AG08396 (cell line): ENCODE measurements at regions not wholly inside any gene's neighbourhood (a gene's known extent, or its start where the extent isn't known, plus 50 kb on each side); places are given as distances from the start of the nearest gene placed in this dataset.

Source experiments
- DNase-seq: peaks from one replicate; pipeline ENCODE4 v3.0.0; 2012; ENCODE audit warnings: low spot score, mixed read lengths

DNA sequence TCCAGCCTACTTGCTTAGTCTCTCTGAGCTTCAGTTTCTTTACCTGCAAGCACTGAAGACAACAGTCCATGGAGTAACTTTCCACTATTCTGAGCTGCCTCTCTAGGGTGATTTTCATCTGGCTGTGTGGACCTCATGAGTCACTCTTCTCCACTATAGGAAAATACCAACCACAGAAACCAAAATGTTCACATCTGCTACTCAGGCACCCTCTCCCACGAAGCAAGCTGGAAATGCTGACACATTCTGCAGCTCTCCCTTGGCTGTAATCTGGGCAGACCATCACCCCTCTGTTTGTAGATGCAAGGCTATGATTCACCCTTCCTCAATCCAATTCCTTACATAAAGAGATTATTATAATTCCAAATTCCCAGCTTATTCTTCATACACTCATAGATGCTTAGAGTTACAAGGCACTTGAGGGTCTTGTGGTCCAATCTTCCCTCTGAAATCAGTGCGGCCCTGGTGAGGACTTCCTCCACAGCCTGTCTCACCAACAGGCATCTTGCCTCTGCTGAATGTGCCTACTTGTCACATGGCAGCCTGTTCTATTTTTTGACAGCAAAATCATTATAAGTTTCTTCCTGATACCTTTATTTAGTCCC is 97.0 kb upstream of the LNX1 start:
- peak; percentile 91 for DNase-seq

DNA sequence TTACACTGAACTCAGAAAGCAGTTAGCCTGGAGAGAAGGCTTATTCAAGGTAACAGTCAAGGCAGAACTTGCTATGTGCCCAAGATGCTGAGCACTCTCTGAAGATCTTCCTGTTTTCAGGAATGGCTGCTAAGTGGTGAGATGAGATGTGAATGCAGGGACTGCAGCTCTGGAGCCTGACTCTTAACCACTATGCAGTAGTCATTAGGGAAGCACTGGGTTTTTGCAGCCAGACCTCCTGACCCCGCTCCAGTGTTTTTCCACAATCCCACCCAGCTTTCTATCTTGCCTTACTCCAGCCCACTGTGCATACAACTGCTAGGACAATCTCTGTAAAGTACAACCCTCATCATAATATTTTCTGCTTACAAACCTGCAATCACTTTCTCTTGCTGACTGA is 95.2 kb upstream of the LNX1 start:
- no peak for DNase-seq

- no peak for DNase-seq
Observed at GRCh38 chr4:53684136-53685130, 93.1 kb upstream of the LNX1 start.

- no peak for DNase-seq
Observed at GRCh38 chr4:53682908-53683307, 91.6 kb upstream of the LNX1 start.

DNA sequence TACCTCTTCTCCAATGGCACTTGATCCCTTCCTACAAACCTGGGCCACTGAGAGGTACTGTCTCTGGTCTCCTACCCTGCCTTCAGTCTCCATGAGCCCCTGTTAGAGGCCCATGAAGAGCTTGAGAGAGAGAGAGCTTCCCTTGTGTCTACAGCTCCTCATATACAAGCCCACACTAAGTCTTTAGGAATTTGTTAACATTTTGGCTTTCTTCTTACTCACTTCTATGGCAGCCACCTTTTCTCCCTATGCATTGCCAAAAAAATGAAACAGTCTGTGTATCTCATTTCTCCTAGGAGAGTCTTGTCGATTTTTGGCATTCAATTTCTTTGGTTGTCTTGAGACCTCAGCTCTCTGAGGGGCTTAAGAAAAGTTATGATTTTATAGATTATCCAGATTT is 90.9 kb upstream of the LNX1 start:
- peak; percentile 40 for DNase-seq

GRCh38 chr4:53680598-53680997 is 89.3 kb upstream of the LNX1 start:
- no peak for DNase-seq

DNA sequence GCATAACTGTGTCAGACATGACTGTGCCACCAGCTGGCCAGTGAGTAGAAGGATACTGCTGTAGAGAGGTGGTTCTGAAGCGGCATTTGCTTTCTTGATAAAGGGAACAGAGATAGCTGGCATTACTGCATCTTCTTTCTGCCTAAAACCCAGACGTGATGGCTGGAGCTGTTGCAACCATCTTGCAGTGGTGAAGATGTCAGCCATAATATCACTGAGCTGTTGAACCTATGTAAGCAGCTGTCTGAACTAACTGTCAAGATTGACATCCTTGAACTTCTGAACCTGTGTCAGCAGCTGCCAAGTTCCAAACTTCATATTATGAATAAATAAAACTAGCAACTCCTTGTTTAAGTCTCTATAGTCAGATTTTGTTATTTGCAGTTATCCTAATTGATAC is 88.9 kb upstream of the LNX1 start:
- no peak for DNase-seq

GRCh38 chr4:53676402-53676871 is 85.2 kb upstream of the LNX1 start:
- no peak for DNase-seq

DNA sequence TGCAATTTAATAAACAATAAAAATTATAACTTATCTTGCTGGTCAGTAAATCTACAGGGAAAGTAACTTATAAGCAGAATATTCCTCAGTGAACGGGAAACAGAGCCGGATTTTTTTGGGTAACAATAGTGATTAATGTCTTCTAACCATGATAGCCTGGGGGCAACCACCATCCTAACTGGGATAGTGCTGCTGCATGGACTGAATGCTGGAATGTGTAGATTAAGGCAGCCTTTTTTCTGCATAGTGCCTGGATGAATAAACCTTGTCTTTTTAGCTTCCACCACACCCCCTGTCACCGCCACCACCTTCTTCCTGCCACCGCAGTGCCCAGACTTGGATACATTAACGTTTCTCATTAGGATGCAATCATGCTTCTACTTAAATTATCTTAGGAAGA is 83.6 kb upstream of the LNX1 start:
- DNase-seq: no peak

GRCh38 chr4:53672873-53673272 is 81.6 kb upstream of the LNX1 start:
- DNase-seq: no peak

GRCh38 chr4:53671757-53672156 is 80.5 kb upstream of the LNX1 start:
- DNase-seq: no peak

DNA sequence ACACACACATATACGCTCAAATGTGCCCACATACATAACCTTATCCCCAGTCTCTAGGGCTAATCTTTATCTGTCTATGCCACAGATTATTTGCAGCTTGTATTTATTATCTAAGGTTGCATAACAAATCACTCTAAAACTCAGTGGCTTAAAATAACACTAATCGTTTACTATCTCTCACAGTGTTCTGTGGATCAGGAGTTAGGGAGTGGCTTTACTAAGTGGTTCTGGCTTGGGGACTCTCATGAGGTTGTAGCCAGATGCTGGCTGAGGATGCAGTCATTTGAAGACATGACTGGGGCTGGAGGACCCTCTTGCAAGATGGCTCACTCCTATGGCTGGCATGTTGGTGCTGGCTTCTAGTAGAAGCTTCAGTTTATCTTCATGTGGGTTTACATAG is 68.5 kb upstream of the LNX1 start:
- DNase-seq: no peak

DNA sequence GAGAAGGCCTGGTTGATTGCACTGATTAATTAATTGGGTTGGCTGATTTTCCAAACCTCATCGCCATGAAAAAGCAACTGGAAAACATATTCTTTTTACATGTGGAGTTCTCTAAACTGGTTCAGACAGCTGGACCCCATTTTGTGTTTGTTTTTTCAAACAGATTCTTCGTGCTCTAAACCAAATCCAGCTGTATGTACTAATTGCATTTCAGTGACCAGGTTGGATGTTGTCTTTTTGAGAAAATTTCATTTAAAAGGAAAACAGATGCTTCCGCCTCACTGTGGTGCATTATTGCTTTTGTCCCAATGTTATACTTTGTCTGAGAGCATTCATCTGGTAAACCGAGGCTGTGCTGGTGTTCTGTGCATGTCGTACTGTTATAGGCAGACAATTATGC is 67.8 kb upstream of the LNX1 start:
- no peak for DNase-seq

DNA sequence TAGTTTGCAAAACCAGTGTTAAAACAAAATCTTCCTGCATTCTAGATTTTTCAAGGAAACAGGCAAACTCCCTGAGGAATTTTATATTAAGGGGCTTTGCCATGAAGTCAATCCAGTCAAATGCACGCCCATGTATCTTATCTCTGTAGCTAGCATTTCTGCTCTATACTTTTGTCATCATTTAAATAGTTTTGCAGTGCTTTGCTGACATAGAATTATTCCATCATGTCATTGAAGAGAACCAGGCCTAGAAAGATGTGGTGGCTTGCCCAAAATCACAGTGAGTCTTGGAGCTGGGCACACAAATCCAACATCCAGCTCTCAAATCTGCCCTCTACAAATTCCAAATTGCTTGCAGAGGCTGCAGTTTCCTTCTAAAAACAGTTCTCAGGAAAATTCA is 66.7 kb upstream of the LNX1 start:
- DNase-seq: no peak

GRCh38 chr4:53656421-53656981 is 65.2 kb upstream of the LNX1 start:
- peak; percentile 58 for DNase-seq

DNA sequence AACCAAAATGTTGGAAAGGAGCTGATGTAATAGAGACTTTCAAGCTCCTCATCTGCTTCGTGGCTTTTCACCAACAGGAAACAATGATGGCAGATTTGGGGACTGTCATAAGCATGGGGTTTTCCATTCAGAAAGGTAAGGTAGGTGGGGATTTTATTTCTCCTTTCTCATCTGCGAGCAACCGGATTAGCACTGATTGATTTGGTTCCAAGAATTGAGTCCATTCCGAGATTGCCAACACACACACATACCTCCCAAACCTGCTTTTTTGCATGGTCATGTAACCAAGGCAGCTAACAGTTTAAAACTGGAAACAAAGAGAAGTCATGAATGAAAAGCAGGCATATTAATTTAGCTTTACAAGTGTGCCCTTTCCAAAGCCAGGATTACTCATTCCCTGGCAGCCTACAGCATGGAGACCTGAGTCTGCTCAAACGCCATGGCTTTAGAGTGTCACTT is 63.0 kb upstream of the LNX1 start:
- DNase-seq: peak; percentile 31

DNA sequence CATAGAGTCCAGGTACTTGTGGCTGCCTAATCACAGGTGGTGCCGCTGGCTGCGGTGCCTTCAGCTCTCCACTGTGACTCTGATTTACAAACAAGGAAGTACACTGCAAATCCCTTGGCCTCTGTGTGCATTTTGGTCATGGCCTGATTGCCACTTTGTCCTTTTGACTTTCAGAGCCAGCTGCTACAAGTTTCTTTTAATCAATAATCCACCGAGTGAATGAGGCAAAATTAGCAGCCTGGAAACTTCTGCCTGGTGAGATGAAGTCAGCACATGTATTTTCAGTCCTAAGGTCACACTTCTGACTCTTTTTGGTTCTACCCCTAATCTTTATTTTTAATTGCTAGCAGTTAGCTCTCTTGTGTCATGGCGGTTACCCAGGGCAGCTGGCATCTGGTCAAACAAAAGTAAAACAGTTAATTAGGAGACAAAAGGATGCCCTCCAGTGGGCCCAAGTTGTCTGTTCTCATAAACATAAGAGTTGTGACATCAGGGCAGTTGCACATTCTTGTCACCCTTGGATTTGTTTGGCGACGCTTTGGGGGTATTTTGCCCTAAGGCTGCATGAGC is 62.3 kb upstream of the LNX1 start:
- no peak for DNase-seq

GRCh38 chr4:53651156-53651735 is 60.0 kb upstream of the LNX1 start:
- peak; percentile 47 for DNase-seq

DNA sequence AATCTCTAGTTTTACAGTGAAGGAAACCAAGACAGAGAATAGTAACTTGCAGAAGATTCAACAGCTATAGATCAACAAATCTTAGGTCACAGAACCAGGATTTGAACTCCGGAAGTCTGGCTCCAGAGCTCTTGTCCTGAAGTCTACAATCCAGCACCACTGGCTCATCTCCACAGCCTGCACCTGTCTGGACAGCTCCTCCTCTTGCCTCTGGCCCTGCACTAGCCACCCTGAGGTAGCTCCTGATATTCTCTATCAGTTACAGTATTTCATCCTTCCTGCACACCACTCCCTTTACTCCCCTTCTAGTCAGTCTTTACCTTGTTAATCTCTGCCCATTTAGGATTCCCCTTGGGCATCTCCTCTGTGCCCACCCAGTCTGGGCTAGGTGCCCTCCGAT is 58.1 kb upstream of the LNX1 start:
- DNase-seq: no peak

DNA sequence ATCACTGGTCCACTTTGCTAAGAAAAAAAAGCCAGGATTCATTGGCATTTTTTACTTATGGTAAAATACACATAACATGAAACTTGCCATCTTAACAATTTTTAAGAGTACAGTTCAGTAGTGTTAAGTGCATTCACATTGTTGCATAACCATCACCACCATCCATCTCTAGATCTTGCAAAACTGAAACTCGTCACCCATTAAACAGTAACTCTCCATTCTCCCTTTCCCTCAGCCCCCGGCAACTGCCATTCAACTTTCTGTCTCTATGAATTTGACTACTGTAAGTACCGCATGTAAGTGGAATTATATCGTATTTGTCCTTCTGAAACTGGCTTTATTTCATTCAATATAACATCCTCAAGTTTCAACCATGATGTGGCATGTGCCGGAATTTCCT is 56.3 kb upstream of the LNX1 start:
- DNase-seq: no peak

DNA sequence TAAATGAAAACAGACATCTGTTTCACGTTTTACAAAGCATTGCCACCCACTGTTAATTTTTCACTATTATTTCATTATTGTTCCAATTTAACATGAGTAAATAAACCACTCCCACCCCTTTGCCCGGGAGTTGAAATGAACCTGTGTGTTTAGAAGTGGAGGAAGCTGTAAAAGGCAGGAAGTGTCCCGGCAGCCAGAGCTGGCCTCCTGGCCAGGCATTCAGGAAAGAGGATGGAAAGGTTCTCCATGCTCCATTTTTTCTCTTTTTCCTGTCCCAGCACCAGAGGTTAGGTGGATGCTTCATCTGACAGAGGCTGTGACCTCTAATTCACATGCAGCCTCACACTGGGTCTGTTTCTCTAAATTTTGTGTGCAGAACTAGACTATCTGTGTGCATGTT is 55.5 kb upstream of the LNX1 start:
- DNase-seq: no peak

DNA sequence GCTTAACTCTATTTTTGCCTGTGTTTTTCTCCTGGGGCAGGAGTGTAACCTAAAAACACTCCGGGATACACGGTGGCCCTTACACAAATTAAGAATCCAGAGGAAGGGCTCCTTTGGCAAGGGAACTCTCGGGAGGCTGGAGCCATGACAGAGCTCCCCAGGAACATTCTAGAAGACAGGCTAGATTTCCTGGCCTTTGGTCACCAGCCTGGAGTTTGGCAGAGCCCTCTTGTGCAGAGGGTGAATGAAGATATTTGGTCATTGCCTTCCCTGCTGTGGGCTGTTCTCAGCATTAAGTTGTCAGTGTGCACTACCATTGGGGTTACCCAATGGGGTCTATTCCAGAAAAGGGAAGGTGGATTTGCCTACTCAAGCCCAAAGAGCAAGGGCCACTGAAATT is 53.8 kb upstream of the LNX1 start:
- DNase-seq: no peak
